Mucosa of descending colon (tissue), 3 donors: ENCODE measurements at regions not wholly inside any gene's neighbourhood (a gene's known extent, or its start where the extent isn't known, plus 50 kb on each side); places are given as distances from the start of the nearest gene placed in this dataset.

ENCODE experiments used
- ATAC-seq: fragments of 200-7000 bp; cut with Tn5 transposase; one replicate; pipeline ENCODE4 v1.9.1; 2020; ENCODE audit warnings: mild to moderate bottlenecking, moderate library complexity
- DNase-seq, 3 donors: peaks; one replicate each; pipeline ENCODE4 v3.0.0-alpha.2; 2020
- H3K36me3 ChIP-seq: fragments of 200-600 bp; one replicate; pipeline ENCODE4 v1.8.0; 2021; ENCODE audit warnings: low read depth, mild to moderate bottlenecking
- H3K4me1 ChIP-seq: fragments of 200-600 bp; one replicate; pipeline ENCODE4 v1.8.0; 2021; ENCODE audit warnings: low read depth, mild to moderate bottlenecking
- H3K4me3 ChIP-seq: fragments of 200-600 bp; one replicate; pipeline ENCODE4 v1.8.0; 2021; ENCODE audit warnings: mild to moderate bottlenecking
- H3K9me3 ChIP-seq: fragments of 200-600 bp; one replicate; pipeline ENCODE4 v1.8.0; 2021; ENCODE audit warnings: mild to moderate bottlenecking
- CTCF ChIP-seq: fragments of 200-600 bp; IDR thresholded peaks from one replicate; pipeline ENCODE4 v1.8.0; 2022; ENCODE audit warnings: antibody characterized with exemption, mild to moderate bottlenecking
- intact Hi-C, 2 donors: fragments of 100-400 bp; cut with DNase I in 1 of 2; cut with micrococcal nuclease in 1 of 2; formaldehyde crosslinking; loops; one replicate each; pipeline versions ENCODE4 v1.11.0 to v1.11.1; 2022; cut with DNase I, micrococcal nuclease
- donor health status: DM: no; HTN: no; CAD: no; lungs with moderate emphysema.
- donor health status: DM: no; HTN: no; CAD: no.
- donor health status: DM: no; HTN: yes; CAD: no.

- H3K4me1 ChIP-seq: no peaks in the 10 kb centered on the region
- no peak for ATAC-seq
- H3K36me3 ChIP-seq: no peaks in the 10 kb centered on the region
- H3K9me3 ChIP-seq: no peaks in the 10 kb centered on the region
- no peak for DNase-seq
- intact Hi-C loops: no loop called here
- TF ChIP-seq CTCF: no peak
- H3K4me3 ChIP-seq: no peak overlapping the region
Observed at GRCh38 chr14:44163946-44164345, 343.1 kb downstream of the FSCB start.

GRCh38 chr14:44162197-44162596 is 344.9 kb downstream of the FSCB start:
- TF ChIP-seq CTCF: no peak
- no peaks in the 10 kb centered on the region for H3K4me1 ChIP-seq
- no peaks in the 10 kb centered on the region for H3K9me3 ChIP-seq
- ATAC-seq (peak; percentile 34), DNase-seq (peak in 1 of 3 donors; percentile 64)
- no peak overlapping the region for H3K4me3 ChIP-seq
- intact Hi-C loops: no loop called here
- H3K36me3 ChIP-seq: no peaks in the 10 kb centered on the region

GRCh38 chr14:44154874-44155273 is 352.2 kb downstream of the FSCB start:
- DNase-seq: no peak
- intact Hi-C loops: no loop called here
- Histone ChIP-seq H3K4me1 (no peaks in the 10 kb centered on the region), H3K9me3 (no peaks in the 10 kb centered on the region), H3K4me3 (no peak overlapping the region), H3K36me3 (no peaks in the 10 kb centered on the region)
- no peak for ATAC-seq
- no peak for TF ChIP-seq CTCF

GRCh38 chr14:44154446-44154845 is 352.6 kb downstream of the FSCB start:
- H3K4me3 ChIP-seq: no peak overlapping the region
- no peak for ATAC-seq
- intact Hi-C loops: no loop called here
- H3K36me3 ChIP-seq: no peaks in the 10 kb centered on the region
- no peaks in the 10 kb centered on the region for H3K9me3 ChIP-seq
- DNase-seq: no peak
- no peaks in the 10 kb centered on the region for H3K4me1 ChIP-seq
- no peak for TF ChIP-seq CTCF

- H3K4me1 ChIP-seq: no peaks in the 10 kb centered on the region
- no peak overlapping the region for H3K4me3 ChIP-seq
- DNase-seq (no peak), ATAC-seq (no peak)
- TF ChIP-seq CTCF: no peak
- intact Hi-C loops: no loop called here
- no peaks in the 10 kb centered on the region for H3K36me3 ChIP-seq
- no peaks in the 10 kb centered on the region for H3K9me3 ChIP-seq
Observed at GRCh38 chr14:44151130-44151820, 355.8 kb downstream of the FSCB start.

GRCh38 chr14:44149597-44149996 is 357.5 kb downstream of the FSCB start:
- ATAC-seq: no peak
- TF ChIP-seq CTCF: no peak
- DNase-seq: peak in 1 of 3 donors; percentile 8
- no peaks in the 10 kb centered on the region for H3K4me1 ChIP-seq
- H3K4me3 ChIP-seq: no peak overlapping the region
- intact Hi-C loops: no loop called here
- no peaks in the 10 kb centered on the region for H3K36me3 ChIP-seq
- no peaks in the 10 kb centered on the region for H3K9me3 ChIP-seq
